Erythroblast (primary cell): ENCODE measurements at regions not wholly inside any gene's neighbourhood (a gene's known extent, or its start where the extent isn't known, plus 50 kb on each side); places are given as distances from the start of the nearest gene placed in this dataset.

Experiments
- GATA1 ChIP-seq: IDR thresholded peaks from 2 replicates; pipeline ENCODE4 v1.6.1; 2011; ENCODE audit warnings: low read depth, mild to moderate bottlenecking, control low read depth, low read length, moderate library complexity
- POLR2A ChIP-seq: IDR thresholded peaks from 2 replicates; pipeline ENCODE4 v1.6.1; 2011; ENCODE audit warnings: mild to moderate bottlenecking, low read length

GRCh38 chr15:70199124-70199482, 101.4 kb upstream of the TLE3 start:
- TF ChIP-seq POLR2A: no peak
- TF ChIP-seq GATA1: no peak
